K562 (cell line): ENCODE measurements at regions not wholly inside any gene's neighbourhood (a gene's known extent, or its start where the extent isn't known, plus 50 kb on each side); places are given as distances from the start of the nearest gene placed in this dataset.
A peak's percentile ranks its signal among the peaks of the same experiment; 100 is the strongest.
"Not testable (repeated sequence)": the region's sequence is repeated elsewhere in the genome, so short reads cannot be mapped to it uniquely, and the experiment has no call there.

ENCODE experiments used
- ATAC-seq: fragments of 200-7000 bp; cut with Tn5 transposase; 3 replicates; pipeline ENCODE4 v1.9.1; 2020; ENCODE audit warnings: moderate library complexity
- BruUV-seq: library from RNA; stranded (reverse); fragments of 400-500 nt; replicated peaks from 2 replicates; lab custom pipeline; 2021; lab: Mats Ljungman, UMichigan
- CTCF ChIA-PET: fragments of 300-600 bp; formaldehyde crosslinking; extraction: SDS; loops from one replicate; lab custom pipeline; 2021; ENCODE audit warnings: low intra/inter-chr PET ratio; lab: Yijun Ruan, JAX
- POLR2A ChIA-PET: fragments of 300-600, 350-650 bp; sonication (Branson Sonifier 250); formaldehyde crosslinking; extraction: SDS; loops from one replicate; lab custom pipeline; 2021; ENCODE audit warnings: antibody characterized with exemption, inconsistent platforms; lab: Yijun Ruan, JAX
- DNase-seq, 4 experiments: peaks; one replicate each; pipeline versions ENCODE4 v3.0.0 to v3.0.0-alpha.2; 2011 to 2018; ENCODE audit warnings: low spot score in 3 of 4, mixed read lengths in 3 of 4; ENCODE audit errors: extremely low read depth in 1 of 4
- FAIRE-seq: peaks from 2 replicates; lab custom pipeline; 2011; peaks lifted over from hg19 to GRCh38; lab: Jason Lieb, UNC
- H2AFZ ChIP-seq: 2 replicates; pipeline ENCODE4 v1.6.0; 2011; ENCODE audit warnings: low read depth, low read length, control low read depth, inconsistent platforms
- H3K27ac ChIP-seq: fragments of 200-600 bp; 3 replicates; pipeline ENCODE4 v1.8.0; 2011; ENCODE audit warnings: low read depth, mild to moderate bottlenecking, control low read depth, inconsistent platforms, low read length, moderate library complexity, mixed read lengths; ENCODE audit errors: extremely low read depth
- H3K27me3 ChIP-seq, 2 experiments: fragments of 300-600 bp in 1 of 2; 2 replicates in 1 of 2; 3 replicates in 1 of 2; pipeline versions ENCODE4 v1.6.0 to v1.8.0; 2011; ENCODE audit warnings: inconsistent platforms in 2 of 2, low read length in 2 of 2, mild to moderate bottlenecking in 1 of 2, mixed read lengths in 1 of 2, moderate library complexity in 1 of 2; ENCODE audit not compliant: control insufficient read depth in 2 of 2, insufficient read depth in 2 of 2
- H3K36me3 ChIP-seq: fragments of 300-600 bp; 3 replicates; pipeline ENCODE4 v1.8.0; 2011; ENCODE audit warnings: mild to moderate bottlenecking, low read length, inconsistent platforms; ENCODE audit not compliant: control insufficient read depth, insufficient read depth
- H3K4me1 ChIP-seq, 2 experiments: fragments of 200-600 bp in 1 of 2; replicated peaks in 1 of 2; 2 replicates in 1 of 2; 3 replicates in 1 of 2; pipeline versions ENCODE4 v1.5.1 to v1.8.0; 2011; ENCODE audit warnings: inconsistent platforms in 2 of 2, low read length in 2 of 2, mild to moderate bottlenecking in 1 of 2, mixed read lengths in 1 of 2, moderate library complexity in 1 of 2; ENCODE audit not compliant: control insufficient read depth in 2 of 2, insufficient read depth in 2 of 2
- H3K4me2 ChIP-seq: 2 replicates; pipeline ENCODE4 v1.6.1; 2011; ENCODE audit warnings: low read length, control low read depth, inconsistent platforms, mixed read lengths; ENCODE audit not compliant: insufficient read depth
- H3K4me3 ChIP-seq: fragments of 200-600 bp; sonication (generic), shearing (Covaris generic); 2 replicates; pipeline ENCODE4 v1.5.1; 2016; ENCODE audit warnings: control low read depth, inconsistent platforms
- H3K79me2 ChIP-seq: fragments of 200-600 bp; 3 replicates; pipeline ENCODE4 v1.8.0; 2011; ENCODE audit warnings: low read length, inconsistent platforms; ENCODE audit not compliant: control insufficient read depth, insufficient read depth
- H3K9ac ChIP-seq, 2 experiments: 2 replicates each; pipeline versions ENCODE4 v1.6.0 to v1.6.1; 2011; ENCODE audit warnings: low read depth in 2 of 2, low read length in 2 of 2, control low read depth in 1 of 2, inconsistent platforms in 1 of 2, mild to moderate bottlenecking in 1 of 2, mixed read lengths in 1 of 2; ENCODE audit not compliant: insufficient read depth in 1 of 2
- H3K9me1 ChIP-seq: one replicate; pipeline ENCODE4 v1.6.0; 2011; ENCODE audit warnings: inconsistent platforms, mild to moderate bottlenecking, low read length, moderate library complexity; ENCODE audit not compliant: control insufficient read depth, insufficient read depth
- H3K9me3 ChIP-seq: replicated peaks from 2 replicates; pipeline ENCODE4 v1.5.1; 2011; ENCODE audit warnings: low read depth, low read length, inconsistent platforms; ENCODE audit not compliant: control insufficient read depth, insufficient read depth
- H4K20me1 ChIP-seq: replicated peaks from 2 replicates; pipeline ENCODE4 v1.6.1; 2011; ENCODE audit warnings: low read length, inconsistent platforms, mixed read lengths; ENCODE audit not compliant: control insufficient read depth, insufficient read depth
- BRCA1 ChIP-seq, 2 experiments: fragments of 450-650 bp in 1 of 2; sonication (generic) in 1 of 2; formaldehyde crosslinking in 1 of 2; IDR thresholded peaks; 2 replicates each; pipeline versions ENCODE4 v1.5.0 to v1.6.1; 2017 to 2020; ENCODE audit warnings: mild to moderate bottlenecking in 1 of 2, missing genetic modification reagents in 1 of 2
- GABPA ChIP-seq: fragments of 200-800 bp; sonication (Bioruptor generic); conservative IDR thresholded peaks from 2 replicates; pipeline ENCODE4 v1.6.1; 2016; ENCODE audit warnings: low read depth, missing genetic modification characterization, missing compliant biosample characterization
- GMEB1 ChIP-seq: fragments of 250-450 bp; sonication (Bioruptor Pico); IDR thresholded peaks from 2 replicates; pipeline ENCODE4 v1.4.0; 2020; ENCODE audit warnings: mild to moderate bottlenecking
- HDGF ChIP-seq: fragments of 450-650 bp; IDR thresholded peaks from 2 replicates; pipeline ENCODE4 v1.6.1; 2016
- KHSRP ChIP-seq: fragments of 450-650 bp; IDR thresholded peaks from 2 replicates; pipeline ENCODE4 v1.6.1; 2017
- NFRKB ChIP-seq: fragments of 450-650 bp; IDR thresholded peaks from 2 replicates; pipeline ENCODE4 v1.6.1; 2016; ENCODE audit warnings: low read depth
- PRPF4 ChIP-seq: fragments of 200-400 bp; formaldehyde crosslinking; IDR thresholded peaks from one replicate; pipeline ENCODE4 v1.6.1; 2017; ENCODE audit warnings: low read length, low read depth, mild to moderate bottlenecking; ENCODE audit not compliant: insufficient read depth, poor library complexity, severe bottlenecking
- SMARCB1 ChIP-seq: IDR thresholded peaks from 2 replicates; pipeline ENCODE4 v1.6.1; 2011; ENCODE audit warnings: improper control_type of control experiment, low read depth; ENCODE audit not compliant: insufficient read length
- USF2 ChIP-seq: sonication (generic); formaldehyde crosslinking; IDR thresholded peaks from 2 replicates; pipeline ENCODE4 v1.5.0; 2020; ENCODE audit warnings: missing genetic modification reagents
- WHSC1 ChIP-seq: IDR thresholded peaks from one replicate; pipeline ENCODE4 v1.6.1; 2012; ENCODE audit warnings: low read length, control low read depth, inconsistent platforms
- ZBTB1 ChIP-seq: sonication (generic); formaldehyde crosslinking; IDR thresholded peaks from 2 replicates; pipeline ENCODE4 v1.8.1; 2023; ENCODE audit warnings: missing genetic modification reagents, low read depth, mild to moderate bottlenecking, borderline replicate concordance
- WGBS: fragments of 100-300 bp; shearing (Covaris generic); methylation state at CpG from one replicate; pipeline ENCODE4 v1.1.6; 2016; ENCODE audit warnings: low coverage, mixed read lengths; ENCODE audit not compliant: insufficient coverage; ENCODE audit errors: missing lambda C conversion rate; 5-methylcytosine and 5-hydroxymethylcytosine counted together
- in situ Hi-C: fragments of 300-500 bp; cut with MboI; formaldehyde crosslinking; loops from 4 replicates; pipeline ENCODE4 v1.15.0; 2018; ENCODE audit warnings: inconsistent platforms, mixed read lengths
- intact Hi-C: fragments of 100-400 bp; cut with micrococcal nuclease; formaldehyde crosslinking; loops from 2 replicates; pipeline ENCODE4 v1.14.2; 2022

GRCh38 chr10:125228245-125228940 lies 68.0 kb upstream of the CTBP2 start:
- FAIRE-seq, in situ Hi-C loops, H3K4me1 ChIP-seq, DNase-seq, BruUV-seq, H3K79me2 ChIP-seq, H3K9me1 ChIP-seq, POLR2A ChIA-PET, H3K9ac ChIP-seq, H3K4me3 ChIP-seq, CTCF ChIA-PET, H4K20me1 ChIP-seq, H3K27ac ChIP-seq, intact Hi-C loops, H3K36me3 ChIP-seq, H3K4me2 ChIP-seq, ATAC-seq, H2AFZ ChIP-seq, H3K9me3 ChIP-seq: not testable (repeated sequence)
- TF ChIP-seq GABPA (tag): peak; percentile 52
- TF ChIP-seq GMEB1 (CRISPR knock-in tag): 0 out of 2 replicates have a peak, but pooled peaks have one; percentile 20
- H3K27me3 ChIP-seq: peaks cover under 1 to 32% of the 10 kb centered on the region in 2 experiments; a peak in 3 of 5 replicates
- WGBS: 0% methylated on average over 8 of the region's 38 CpGs

- BruUV-seq: no TSS peak
- no peak overlapping the region for H3K27ac ChIP-seq
- intact Hi-C loops (no loop called here), in situ Hi-C loops (no loop called here)
- no peaks in the 10 kb centered on the region for H3K36me3 ChIP-seq
- WGBS: 50% methylated on average over 13 of the region's 15 CpGs
- H3K79me2 ChIP-seq: no peaks in the 10 kb centered on the region
- FAIRE-seq: no peak
- H3K4me3 ChIP-seq: no peak overlapping the region
- ChIA-PET CTCF (no interaction called here), POLR2A (no interaction called here)
- no peak for DNase-seq
- TF ChIP-seq NFRKB (no peak), BRCA1 (IDR thresholded peaks at IDR 0.05) (no peak), BRCA1 (CRISPR knock-in tag; IDR thresholded peaks at IDR 0.05) (no peak), SMARCB1 (no peak), HDGF (no peak), USF2 (CRISPR knock-in tag) (no peak), ZBTB1 (CRISPR knock-in tag) (no peak), KHSRP (no peak), WHSC1 (no peak), PRPF4 (no peak)
- H3K4me2 ChIP-seq: no peak overlapping the region
- H2AFZ ChIP-seq: no peak overlapping the region
- no peaks in the 10 kb centered on the region for H3K9me1 ChIP-seq
- no peaks in the 10 kb centered on the region for H3K9me3 ChIP-seq
- 0 out of 5 replicates have a peak, but pooled peaks cover 0 to 3% of the 10 kb centered on the region in 2 experiments for H3K4me1 ChIP-seq
- no peak for ATAC-seq
- H3K9ac ChIP-seq: no peak overlapping the region
- peaks cover 2 to 35% of the 10 kb centered on the region in 2 experiments; a peak in 3 of 5 replicates for H3K27me3 ChIP-seq
- no peaks in the 10 kb centered on the region for H4K20me1 ChIP-seq
Measured at GRCh38 chr10:125227546-125227945, 67.2 kb upstream of the CTBP2 start.
